ENCODE measurements at regions not wholly inside any gene's neighbourhood (a gene's known extent, or its start where the extent isn't known, plus 50 kb on each side); places are given as distances from the start of the nearest gene placed in this dataset.

DNA sequence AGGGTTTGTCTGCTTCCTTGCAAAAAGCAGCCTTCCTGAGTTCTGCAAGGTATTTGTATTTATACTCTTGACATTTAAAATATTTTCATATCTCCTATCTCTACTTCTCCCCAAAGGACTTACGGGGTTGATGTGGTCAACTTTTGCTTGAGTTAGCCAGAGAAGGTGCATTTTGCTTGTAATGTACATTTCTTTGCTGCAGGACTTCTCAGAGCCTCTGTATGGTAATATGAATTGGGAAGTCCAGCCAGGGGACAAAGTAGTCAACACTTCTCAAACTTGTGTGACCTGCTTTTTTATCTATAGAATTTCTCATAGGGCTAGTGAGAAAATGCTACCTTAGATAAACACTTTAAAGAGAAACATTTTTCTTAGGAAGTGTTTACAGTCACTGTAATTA lies 148.2 kb upstream of the LRIG1 start:
- TF ChIP-seq, protein P1, sequence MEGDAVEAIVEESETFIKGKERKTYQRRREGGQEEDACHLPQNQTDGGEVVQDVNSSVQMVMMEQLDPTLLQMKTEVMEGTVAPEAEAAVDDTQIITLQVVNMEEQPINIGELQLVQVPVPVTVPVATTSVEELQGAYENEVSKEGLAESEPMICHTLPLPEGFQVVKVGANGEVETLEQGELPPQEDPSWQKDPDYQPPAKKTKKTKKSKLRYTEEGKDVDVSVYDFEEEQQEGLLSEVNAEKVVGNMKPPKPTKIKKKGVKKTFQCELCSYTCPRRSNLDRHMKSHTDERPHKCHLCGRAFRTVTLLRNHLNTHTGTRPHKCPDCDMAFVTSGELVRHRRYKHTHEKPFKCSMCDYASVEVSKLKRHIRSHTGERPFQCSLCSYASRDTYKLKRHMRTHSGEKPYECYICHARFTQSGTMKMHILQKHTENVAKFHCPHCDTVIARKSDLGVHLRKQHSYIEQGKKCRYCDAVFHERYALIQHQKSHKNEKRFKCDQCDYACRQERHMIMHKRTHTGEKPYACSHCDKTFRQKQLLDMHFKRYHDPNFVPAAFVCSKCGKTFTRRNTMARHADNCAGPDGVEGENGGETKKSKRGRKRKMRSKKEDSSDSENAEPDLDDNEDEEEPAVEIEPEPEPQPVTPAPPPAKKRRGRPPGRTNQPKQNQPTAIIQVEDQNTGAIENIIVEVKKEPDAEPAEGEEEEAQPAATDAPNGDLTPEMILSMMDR (IDR thresholded peaks at IDR 0.05) = no peak
- TF ChIP-seq POLR2A (IDR thresholded peaks at IDR 0.05) = no peak
